ENCODE measurements at regions not wholly inside any gene's neighbourhood (a gene's known extent, or its start where the extent isn't known, plus 50 kb on each side); places are given as distances from the start of the nearest gene placed in this dataset.

GRCh38 chr14:76956316-76957090 is 72.0 kb downstream of the IRF2BPL start:
- TF ChIP-seq POLR2A (IDR thresholded peaks at IDR 0.05) (no peak), POLR2AphosphoS5 (IDR thresholded peaks at IDR 0.05) (peak; percentile 57 to 81 (median 75))
- TF ChIP-seq, protein P1, sequence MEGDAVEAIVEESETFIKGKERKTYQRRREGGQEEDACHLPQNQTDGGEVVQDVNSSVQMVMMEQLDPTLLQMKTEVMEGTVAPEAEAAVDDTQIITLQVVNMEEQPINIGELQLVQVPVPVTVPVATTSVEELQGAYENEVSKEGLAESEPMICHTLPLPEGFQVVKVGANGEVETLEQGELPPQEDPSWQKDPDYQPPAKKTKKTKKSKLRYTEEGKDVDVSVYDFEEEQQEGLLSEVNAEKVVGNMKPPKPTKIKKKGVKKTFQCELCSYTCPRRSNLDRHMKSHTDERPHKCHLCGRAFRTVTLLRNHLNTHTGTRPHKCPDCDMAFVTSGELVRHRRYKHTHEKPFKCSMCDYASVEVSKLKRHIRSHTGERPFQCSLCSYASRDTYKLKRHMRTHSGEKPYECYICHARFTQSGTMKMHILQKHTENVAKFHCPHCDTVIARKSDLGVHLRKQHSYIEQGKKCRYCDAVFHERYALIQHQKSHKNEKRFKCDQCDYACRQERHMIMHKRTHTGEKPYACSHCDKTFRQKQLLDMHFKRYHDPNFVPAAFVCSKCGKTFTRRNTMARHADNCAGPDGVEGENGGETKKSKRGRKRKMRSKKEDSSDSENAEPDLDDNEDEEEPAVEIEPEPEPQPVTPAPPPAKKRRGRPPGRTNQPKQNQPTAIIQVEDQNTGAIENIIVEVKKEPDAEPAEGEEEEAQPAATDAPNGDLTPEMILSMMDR (IDR thresholded peaks at IDR 0.05), result peak in 3 of 4 experiments; percentile 27 to 33 (median 27)
